ENCODE measurements at regions not wholly inside any gene's neighbourhood (a gene's known extent, or its start where the extent isn't known, plus 50 kb on each side); places are given as distances from the start of the nearest gene placed in this dataset.

GRCh38 chr13:109345433-109345941, 440.9 kb downstream of the IRS2 start:
- no peak for DNase-seq (ENCODE audit: low read depth)
- H3K4me3 ChIP-seq (ENCODE audit: low read depth, low read length) = no peak overlapping the region
- TF ChIP-seq CTCF (IDR thresholded peaks at IDR 0.05; ENCODE audit: insufficient read depth, low read depth, low read length, missing control alignments) = no peak

GRCh38 chr13:109344552-109345157, 441.7 kb downstream of the IRS2 start:
- no peak for TF ChIP-seq CTCF (IDR thresholded peaks at IDR 0.05; ENCODE audit: insufficient read depth, low read depth, low read length, missing control alignments)
- no peak for DNase-seq (ENCODE audit: low read depth)
- no peak overlapping the region for H3K4me3 ChIP-seq (ENCODE audit: low read depth, low read length)

- no peak overlapping the region for H3K4me3 ChIP-seq (ENCODE audit: low read depth, low read length)
- TF ChIP-seq CTCF (IDR thresholded peaks at IDR 0.05; ENCODE audit: insufficient read depth, low read depth, low read length, missing control alignments) = no peak
- no peak for DNase-seq (ENCODE audit: low read depth)
These were observed 449.7 kb downstream of the IRS2 start for GRCh38 chr13:109336730-109337129.

GRCh38 chr13:109333893-109334651, 452.3 kb downstream of the IRS2 start:
- TF ChIP-seq CTCF (IDR thresholded peaks at IDR 0.05; ENCODE audit: insufficient read depth, low read depth, low read length, missing control alignments) = no peak
- no peak overlapping the region for H3K4me3 ChIP-seq (ENCODE audit: low read depth, low read length)
- DNase-seq (ENCODE audit: low read depth) = no peak

GRCh38 chr13:109332506-109333499, 453.6 kb downstream of the IRS2 start:
- no peak overlapping the region for H3K4me3 ChIP-seq (ENCODE audit: low read depth, low read length)
- DNase-seq (ENCODE audit: low read depth) = no peak
- no peak for TF ChIP-seq CTCF (IDR thresholded peaks at IDR 0.05; ENCODE audit: insufficient read depth, low read depth, low read length, missing control alignments)

- no peak for DNase-seq (ENCODE audit: low read depth)
- no peak for TF ChIP-seq CTCF (IDR thresholded peaks at IDR 0.05; ENCODE audit: insufficient read depth, low read depth, low read length, missing control alignments)
- no peak overlapping the region for H3K4me3 ChIP-seq (ENCODE audit: low read depth, low read length)
These were observed 454.5 kb downstream of the IRS2 start for GRCh38 chr13:109331898-109332297.

All from GM12865 (cell line).